ENCODE measurements at regions not wholly inside any gene's neighbourhood (a gene's known extent, or its start where the extent isn't known, plus 50 kb on each side); places are given as distances from the start of the nearest gene placed in this dataset.
"Not testable (repeated sequence)": the region's sequence is repeated elsewhere in the genome, so short reads cannot be mapped to it uniquely, and the experiment has no call there.

GRCh38 chr7:142566271-142566670 is 183.0 kb upstream of the PRSS1 start:
- no peak for DNase-seq

- not testable (repeated sequence) for DNase-seq
Observed at GRCh38 chr7:142564125-142564524, 185.1 kb upstream of the PRSS1 start.

GRCh38 chr7:142563470-142563869 is 185.8 kb upstream of the PRSS1 start:
- no peak for DNase-seq

GRCh38 chr7:142562688-142563087 is 186.6 kb upstream of the PRSS1 start:
- no peak for DNase-seq

DNA sequence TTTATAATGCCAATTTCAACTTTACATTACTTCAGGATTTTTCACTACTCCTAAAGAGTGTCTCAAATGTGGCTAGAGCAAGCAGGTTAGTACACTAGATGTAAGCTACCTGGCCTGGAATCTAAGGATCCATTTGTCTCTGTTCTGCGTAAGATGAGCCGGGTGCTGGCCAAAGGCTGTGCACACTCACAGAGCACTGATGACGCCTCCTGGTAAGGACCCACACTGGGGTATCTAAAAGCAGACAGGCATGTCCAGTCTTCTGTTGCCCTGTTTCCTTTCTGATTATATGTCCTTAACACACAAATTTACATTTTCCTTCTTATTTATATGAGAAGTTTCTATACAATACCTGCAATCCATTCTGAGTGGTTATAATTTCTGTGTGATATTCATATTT is 187.9 kb upstream of the PRSS1 start:
- not testable (repeated sequence) for DNase-seq

GRCh38 chr7:142560770-142561169 is 188.5 kb upstream of the PRSS1 start:
- DNase-seq = not testable (repeated sequence)

- DNase-seq = no peak
Observed at GRCh38 chr7:142560166-142560565, 189.1 kb upstream of the PRSS1 start.

DNA sequence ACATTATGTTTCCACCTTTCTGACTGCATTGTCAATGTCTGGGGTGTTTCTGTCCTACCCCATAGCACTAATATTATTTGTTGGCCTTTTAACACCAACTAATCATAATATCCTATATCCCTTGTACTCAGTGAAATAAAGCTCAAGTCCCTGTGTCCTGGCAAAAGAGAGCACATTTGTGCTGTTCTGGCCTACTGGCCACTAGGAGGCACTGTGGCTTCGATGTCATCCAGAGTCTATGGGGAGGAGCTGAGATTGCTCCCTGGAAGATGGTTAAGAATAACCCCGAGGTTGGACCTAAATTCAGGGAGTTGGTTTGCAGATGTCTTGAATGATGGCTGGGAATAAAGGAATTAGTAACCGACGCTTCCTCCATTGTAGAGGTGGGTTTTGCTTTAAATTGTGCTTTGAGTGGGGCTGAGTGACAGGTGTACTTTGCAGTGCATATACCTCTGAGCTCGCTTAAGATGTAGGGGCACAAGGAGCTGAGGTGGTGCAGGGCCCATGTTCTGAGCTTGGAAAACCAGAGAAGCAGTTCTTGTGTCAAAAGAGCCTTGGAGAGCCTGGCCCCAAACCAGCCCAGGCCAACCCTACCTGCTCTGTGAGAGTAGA is 191.2 kb upstream of the PRSS1 start:
- no peak for DNase-seq

DNA sequence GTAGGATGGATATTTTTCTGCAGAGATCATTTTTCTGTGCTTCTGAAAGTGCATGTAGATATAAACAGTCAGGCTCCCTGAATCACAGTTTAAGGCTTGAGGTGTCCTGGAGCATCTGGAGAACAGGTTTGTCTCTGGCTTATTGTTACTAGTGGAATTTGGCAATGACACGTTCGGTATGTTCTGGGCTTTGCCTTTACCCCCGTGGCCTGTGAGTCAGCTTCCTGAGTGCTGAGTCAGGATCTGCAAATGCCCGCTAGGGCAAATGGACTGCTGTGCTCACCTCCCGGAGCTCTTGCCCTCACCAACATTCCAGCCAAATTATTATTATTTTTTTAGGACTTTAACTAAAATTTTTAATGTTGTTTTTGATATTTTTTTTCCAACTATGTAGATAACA is 192.5 kb upstream of the PRSS1 start:
- DNase-seq = no peak

DNA sequence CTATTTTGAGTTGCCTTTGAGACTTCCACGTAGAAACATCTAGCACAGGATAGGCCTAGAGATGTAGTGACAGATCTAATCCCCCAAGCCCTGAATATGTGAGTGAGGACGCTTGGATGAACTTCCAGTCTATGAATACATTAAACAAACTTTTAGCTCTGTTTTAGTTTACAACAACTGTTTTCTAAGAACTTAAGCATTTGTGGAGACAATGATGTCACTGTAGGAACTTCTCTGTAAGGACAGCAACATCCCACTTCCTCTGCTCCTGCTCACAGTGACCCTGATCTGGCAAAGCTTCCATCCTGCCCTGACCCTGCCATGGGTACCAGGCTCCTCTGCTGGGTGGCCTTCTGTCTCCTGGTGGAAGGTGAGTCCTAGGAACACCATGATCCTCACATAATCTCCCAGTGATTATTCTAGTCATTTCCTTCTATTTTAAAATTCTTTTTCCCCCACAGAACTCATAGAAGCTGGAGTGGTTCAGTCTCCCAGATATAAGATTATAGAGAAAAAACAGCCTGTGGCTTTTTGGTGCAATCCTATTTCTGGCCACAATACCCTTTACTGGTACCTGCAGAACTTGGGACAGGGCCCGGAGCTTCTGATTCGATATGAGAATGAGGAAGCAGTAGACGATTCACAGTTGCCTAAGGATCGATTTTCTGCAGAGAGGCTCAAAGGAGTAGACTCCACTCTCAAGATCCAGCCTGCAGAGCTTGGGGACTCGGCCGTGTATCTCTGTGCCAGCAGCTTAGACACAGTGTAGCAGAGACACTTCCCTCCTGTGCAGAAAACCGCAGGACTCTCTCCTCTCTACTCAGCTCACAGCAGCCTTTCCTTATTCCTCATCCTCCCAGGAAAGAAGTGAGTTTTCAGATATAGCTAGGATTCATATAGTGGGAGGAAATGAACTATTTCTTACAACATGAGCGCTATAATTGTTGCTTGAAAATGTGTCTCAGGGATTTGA is 194.4 kb upstream of the PRSS1 start:
- no peak for DNase-seq

GRCh38 chr7:142553216-142553615 is 196.1 kb upstream of the PRSS1 start:
- no peak for DNase-seq

GRCh38 chr7:142548978-142549377 is 200.3 kb upstream of the PRSS1 start:
- DNase-seq = no peak

DNA sequence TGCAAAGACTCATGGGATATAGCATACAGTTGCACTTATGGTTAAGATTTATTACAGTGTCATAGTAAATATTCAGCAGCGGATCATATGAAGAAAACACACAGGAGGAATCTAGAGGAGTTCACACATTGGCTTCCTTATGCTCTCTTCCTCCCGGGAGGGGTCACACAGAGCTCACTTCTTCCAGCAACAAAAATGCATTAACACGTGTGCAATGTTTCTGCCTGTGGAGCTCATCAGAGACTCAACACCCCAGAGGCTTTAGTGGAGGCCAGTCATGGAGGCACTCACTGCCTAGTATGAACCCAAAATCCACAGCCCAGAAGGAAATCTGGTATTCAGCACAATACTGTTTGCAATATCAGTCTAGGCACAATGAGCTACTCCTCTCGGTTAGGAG is 202.8 kb upstream of the PRSS1 start:
- DNase-seq = no peak

DNA sequence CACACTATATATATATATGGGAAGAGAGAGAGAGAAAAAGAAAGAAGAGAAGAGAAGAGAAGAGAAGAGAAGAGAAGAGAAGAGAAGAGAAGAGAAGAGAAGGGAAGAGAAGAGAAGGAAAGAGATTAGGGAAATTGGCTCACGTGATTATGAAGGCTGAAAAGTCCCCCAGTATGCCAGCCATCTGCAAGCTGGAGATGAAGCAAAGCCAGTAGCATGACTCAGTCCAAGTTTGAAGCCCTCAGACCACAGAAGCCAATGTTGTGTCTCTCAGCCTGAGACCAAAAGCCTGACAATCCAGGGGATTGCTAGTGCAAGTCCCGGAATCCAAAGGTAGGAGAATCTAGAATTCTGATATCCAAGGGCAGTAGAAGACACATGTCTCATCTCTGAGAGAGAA is 206.3 kb upstream of the PRSS1 start:
- DNase-seq = no peak

DNA sequence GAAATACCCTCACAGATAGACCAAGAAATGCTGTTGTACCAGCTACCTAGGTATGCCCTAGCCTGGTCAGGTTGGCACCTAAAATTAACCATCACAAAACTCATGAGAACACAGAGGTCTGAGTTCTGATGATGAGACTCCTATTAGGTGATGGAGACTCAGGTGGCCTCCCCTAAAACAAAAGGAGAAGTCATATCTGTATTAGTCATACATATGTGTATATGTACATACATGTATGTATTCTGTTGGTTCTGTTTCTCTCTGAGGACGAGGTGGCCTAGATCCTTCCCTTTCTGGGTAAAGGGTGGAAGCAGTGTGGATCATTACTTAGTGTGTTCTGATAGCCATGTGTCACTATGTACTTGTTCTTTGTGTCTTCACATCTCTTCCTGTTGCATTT is 207.2 kb upstream of the PRSS1 start:
- no peak for DNase-seq

- DNase-seq = no peak
Observed at GRCh38 chr7:142540371-142540770, 208.9 kb upstream of the PRSS1 start.

GRCh38 chr7:142539901-142540300 is 209.4 kb upstream of the PRSS1 start:
- DNase-seq = no peak

DNA sequence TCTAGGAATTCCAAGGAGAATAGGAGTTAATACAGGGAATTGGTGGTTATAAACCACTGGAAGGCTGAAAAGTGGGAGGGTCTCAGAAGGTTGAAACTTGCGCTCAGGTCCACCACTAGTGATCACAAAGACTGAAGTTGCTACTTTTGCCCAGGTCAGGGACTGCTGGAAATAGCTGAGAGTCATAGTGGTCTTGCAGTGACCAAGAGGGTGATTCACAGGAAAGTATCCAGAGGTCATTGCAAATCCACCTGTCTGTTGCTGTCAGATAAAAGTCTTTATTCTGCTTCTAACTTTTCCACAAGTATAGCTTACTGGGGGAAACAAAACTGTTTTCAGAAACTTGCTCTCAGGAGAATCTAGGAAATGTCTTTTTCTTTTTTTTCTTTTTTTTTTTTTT is 211.5 kb upstream of the PRSS1 start:
- DNase-seq = no peak

DNA sequence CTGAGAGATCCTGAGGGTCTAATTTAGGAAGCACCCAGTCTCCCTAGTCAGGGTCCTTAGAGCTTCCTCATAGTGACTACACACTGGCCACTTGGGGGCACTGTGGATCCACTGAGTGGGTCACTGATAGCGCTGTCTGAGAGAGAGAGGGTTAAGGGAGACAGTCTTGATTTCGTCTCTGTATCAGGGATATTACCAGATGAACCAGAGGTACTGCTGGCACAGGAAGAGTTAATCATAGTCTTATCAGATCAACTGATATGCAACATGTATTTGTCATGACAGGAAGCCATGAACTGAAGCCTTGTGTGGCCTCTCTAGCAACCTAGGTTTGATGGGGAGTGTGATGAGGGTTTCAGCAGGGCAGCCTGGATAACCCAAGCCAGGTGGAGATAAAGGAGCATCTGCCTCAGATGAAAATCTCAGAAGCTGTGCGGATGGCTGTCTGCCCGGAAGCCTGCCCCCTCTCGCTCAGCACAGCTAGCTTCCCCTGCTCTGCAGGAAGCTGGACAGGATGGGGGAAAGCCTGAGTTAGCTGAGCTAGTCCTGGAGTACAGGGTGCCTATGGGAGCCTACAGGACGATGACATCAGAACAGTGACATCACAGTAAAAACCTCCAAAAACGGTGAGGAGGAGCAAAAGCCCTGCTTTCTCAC is 214.0 kb upstream of the PRSS1 start:
- DNase-seq = peak; percentile 1

DNA sequence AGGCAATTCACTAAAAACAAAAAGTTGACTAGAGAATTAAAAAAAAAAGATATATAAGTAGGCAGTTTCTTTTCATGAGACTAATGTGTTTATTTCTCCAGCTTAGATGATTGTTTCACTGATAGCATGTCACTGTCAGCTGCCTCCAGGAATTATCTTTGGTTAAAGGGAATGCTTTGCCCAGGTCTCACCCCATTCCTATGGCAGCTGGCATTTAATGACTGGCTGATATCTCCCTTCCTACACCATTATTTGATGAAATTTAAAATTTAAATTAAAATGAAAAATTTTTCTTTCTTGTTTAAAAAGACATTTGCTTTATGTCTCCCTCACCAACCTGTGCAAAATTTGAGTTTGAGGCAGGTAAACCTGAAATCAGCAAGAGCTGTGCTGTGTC is 214.5 kb upstream of the PRSS1 start:
- DNase-seq = no peak

- no peak for DNase-seq
Observed at GRCh38 chr7:142533920-142534319, 215.4 kb upstream of the PRSS1 start.

DNA sequence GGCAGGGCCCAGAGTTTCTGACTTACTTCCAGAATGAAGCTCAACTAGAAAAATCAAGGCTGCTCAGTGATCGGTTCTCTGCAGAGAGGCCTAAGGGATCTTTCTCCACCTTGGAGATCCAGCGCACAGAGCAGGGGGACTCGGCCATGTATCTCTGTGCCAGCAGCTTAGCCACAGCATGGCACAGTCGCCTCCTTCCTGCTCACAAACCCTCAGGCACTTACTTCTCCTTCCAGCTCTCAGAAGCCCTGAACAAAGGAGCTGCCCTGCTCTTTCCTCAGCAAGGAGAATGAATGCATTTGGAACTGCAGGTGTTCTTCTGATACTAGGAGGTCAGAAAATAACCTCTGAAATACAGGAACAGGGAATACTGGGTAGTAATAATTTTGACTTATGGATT is 219.7 kb upstream of the PRSS1 start:
- no peak for DNase-seq

DNA sequence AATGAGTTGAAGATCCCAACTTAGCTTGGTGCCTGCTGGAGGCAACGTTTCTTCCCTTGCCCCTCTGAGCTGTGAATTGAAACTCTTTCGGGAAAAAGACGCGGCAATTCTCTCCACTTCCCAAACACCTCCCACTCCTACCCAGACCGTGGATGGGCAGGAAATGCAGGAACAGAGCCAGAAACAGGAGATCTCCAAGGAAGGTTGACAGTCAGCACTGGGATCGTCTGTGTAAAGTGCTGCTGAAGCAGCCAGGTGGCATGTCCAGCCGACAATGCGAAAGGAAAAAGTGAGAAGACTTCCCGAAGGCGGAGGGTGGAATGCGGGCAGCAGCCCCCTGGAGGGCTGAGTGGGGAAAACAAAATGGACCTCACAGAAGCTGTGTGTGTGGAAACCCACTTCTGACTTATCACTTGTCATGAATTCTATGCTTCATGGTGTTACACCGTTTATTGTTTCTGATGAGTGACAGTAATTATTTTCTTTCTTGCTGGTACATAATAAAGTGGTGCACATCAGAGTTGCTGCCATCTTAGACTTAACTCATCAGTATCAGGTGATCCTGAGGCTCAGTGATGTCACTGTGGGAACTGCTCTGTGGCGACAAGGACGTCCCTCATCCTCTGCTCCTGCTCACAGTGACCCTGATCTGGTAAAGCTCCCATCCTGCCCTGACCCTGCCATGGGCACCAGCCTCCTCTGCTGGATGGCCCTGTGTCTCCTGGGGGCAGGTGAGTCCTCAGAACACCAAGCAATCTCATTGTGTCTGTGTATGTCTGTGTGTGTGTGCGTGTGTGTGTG is 220.5 kb upstream of the PRSS1 start:
- DNase-seq = no peak
